GM19438 (cell line): ENCODE measurements at regions not wholly inside any gene's neighbourhood (a gene's known extent, or its start where the extent isn't known, plus 50 kb on each side); places are given as distances from the start of the nearest gene placed in this dataset.
A peak's percentile ranks its signal among the peaks of the same experiment; 100 is the strongest.
"Not testable (repeated sequence)": the region's sequence is repeated elsewhere in the genome, so short reads cannot be mapped to it uniquely, and the experiment has no call there.

Source experiments
- ATAC-seq: cut with Tn5 transposase; IDR thresholded peaks from one replicate; pipeline ENCODE4 v1.9.1; 2021; ENCODE audit warnings: low read depth; ENCODE audit not compliant: unreplicated experiment

GRCh38 chr7:142478479-142479220, 220.8 kb upstream of the PRSS58 start:
- ATAC-seq = peak; percentile 75

DNA sequence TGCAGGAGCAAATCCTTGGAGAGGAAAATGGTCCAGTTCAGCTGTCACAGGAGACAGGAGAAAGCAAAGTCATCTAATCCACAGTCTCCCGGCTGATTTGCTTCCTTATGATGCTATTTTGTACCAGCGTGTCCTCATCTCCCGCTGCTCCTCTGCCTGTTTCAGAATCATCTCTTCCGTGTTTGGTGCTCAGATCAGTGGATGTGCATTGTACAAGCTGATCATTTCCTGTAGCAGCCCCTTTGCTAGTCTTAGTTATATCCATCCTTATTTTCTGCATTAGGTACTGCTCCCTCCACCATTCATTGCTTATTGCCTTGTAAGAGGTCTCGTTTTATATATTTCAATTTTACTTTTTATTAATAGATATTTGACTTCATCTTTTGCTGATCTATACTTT, 219.9 kb upstream of the PRSS58 start:
- not testable (repeated sequence) for ATAC-seq

GRCh38 chr7:142477079-142477651, 219.3 kb upstream of the PRSS58 start:
- no peak for ATAC-seq

- ATAC-seq = no peak
Measured at GRCh38 chr7:142476077-142476476, 218.2 kb upstream of the PRSS58 start.

- no peak for ATAC-seq
Measured at GRCh38 chr7:142471820-142472219, 214.0 kb upstream of the PRSS58 start.

- ATAC-seq = no peak
Measured at GRCh38 chr7:142470544-142470830, 212.6 kb upstream of the PRSS58 start.

DNA sequence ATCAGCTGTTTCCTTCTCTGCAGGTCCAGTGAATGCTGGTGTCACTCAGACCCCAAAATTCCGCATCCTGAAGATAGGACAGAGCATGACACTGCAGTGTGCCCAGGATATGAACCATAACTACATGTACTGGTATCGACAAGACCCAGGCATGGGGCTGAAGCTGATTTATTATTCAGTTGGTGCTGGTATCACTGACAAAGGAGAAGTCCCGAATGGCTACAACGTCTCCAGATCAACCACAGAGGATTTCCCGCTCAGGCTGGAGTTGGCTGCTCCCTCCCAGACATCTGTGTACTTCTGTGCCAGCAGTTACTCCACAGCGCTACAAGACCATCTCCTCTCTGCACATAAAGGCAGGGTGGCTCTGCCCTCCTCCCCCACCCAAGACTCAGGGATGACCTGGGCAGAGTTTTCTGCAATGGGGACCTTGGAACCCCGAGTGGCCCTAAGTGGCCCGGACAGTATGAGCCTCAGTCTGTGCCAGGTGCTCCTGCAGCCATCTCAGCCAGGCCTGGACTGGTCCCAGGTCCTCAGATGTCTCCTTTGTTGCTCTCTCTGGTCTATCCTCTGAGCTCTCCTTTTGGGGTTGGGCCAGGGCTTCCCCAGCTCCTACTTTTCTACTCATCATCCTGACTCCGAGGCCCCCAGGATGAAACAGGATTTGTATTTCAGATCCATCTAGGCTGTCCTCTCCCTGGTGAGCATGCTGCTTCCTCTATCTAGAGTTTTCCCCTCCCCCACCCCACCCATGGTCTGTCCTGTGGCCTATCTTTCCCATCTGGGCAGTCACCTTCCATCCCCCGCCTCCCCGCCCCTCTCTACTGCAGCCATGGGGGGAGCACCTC, 212.1 kb upstream of the PRSS58 start:
- no peak for ATAC-seq

GRCh38 chr7:142468871-142469665, 211.2 kb upstream of the PRSS58 start:
- no peak for ATAC-seq

DNA sequence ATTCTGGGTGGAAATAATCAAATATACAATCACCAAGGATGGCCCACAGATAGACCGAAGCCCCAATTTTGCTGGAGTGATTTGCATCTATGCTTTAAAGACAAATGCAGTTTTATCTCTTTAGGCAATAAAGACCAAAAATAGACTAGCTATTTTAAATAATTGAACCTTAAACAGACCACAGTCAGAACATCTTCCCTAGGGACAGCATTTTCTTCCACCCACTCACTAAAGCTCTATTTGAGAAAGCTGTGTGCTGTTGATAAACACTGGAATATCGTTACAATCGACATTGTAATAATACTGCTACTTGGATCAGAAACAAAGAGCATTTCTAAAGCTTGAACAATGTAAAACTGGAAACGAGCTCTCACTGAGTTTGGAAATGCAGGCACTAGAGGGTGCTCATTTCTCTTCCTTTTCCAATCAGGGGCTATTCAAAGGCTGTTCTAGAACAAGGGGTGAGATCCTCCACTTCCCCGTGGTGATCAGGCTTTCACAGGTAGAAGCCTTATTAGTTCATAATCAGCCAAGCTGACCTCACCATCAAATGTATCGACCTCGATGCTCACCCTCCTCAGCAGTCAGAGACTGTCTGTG, 209.3 kb upstream of the PRSS58 start:
- not testable (repeated sequence) for ATAC-seq

DNA sequence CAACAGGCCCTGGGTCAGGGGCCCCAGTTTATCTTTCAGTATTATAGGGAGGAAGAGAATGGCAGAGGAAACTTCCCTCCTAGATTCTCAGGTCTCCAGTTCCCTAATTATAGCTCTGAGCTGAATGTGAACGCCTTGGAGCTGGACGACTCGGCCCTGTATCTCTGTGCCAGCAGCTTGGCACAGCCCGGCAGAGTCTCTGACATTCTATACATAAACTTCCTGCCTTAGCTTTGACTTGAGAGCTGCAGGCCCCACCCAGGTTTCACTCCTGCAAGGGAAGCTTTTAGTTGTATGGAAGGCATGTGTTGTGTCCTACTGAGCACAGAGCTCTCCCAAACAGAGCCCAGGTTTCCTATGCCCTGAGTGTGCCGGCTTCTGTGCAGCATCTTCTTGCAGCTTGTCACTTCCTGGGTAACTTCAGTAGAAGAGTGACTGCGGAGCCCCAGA, 205.6 kb upstream of the PRSS58 start:
- peak; percentile 62 for ATAC-seq

- ATAC-seq = no peak
Measured at GRCh38 chr7:142461437-142461836, 203.6 kb upstream of the PRSS58 start.

DNA sequence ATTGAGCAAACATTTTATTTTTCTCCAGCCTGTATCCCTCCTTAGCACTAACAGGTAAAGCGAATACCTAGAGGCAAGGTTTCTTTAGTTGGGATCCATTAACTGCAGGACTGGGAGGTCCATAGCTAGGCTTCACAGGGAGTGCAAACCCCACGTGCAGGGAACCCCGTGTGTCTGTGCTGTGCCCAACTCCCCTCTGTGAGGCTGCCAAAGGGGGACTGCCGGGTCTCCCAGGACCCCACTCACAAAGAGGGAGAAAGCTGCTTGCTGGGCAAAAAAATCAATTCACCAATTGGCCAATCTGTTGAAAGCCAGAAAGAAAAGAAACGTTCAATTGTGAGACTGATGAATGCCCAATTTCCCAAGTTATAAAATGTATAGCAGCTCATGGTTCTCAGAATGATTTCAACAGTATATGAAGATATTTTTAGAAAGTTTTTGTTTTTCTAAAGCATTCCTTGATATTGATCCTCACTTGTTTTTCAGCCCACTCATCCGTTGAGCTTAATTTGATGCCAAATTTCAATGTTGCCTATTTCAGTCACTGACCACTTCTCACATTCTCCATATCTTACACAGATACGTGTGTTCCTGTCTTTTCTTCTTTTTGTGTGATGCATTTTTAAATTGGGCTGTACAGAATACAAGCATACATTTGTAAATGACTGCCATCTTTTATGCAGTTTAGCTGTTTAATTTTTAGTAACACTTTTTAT, 202.7 kb upstream of the PRSS58 start:
- no peak for ATAC-seq

DNA sequence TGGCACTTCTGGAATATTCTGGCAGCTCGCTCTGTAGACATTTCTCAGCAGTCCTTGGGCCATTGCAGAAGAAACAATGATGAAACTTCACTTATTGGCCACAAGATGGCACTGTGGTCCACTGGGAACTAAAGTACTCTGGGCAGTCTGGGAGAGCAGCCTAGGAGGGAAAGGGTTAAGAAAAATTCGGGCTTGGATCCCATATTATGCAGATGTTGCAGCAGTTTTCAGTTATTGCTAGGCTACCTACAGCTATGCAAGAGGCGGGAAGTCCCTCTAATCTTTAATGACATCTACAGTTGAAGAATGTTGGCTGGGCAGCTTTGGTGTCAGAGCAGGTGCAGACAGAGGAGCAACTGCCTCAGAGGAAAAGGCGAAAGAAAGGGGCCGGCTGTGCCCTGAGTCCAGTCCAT, 201.7 kb upstream of the PRSS58 start:
- ATAC-seq = peak; percentile 70

DNA sequence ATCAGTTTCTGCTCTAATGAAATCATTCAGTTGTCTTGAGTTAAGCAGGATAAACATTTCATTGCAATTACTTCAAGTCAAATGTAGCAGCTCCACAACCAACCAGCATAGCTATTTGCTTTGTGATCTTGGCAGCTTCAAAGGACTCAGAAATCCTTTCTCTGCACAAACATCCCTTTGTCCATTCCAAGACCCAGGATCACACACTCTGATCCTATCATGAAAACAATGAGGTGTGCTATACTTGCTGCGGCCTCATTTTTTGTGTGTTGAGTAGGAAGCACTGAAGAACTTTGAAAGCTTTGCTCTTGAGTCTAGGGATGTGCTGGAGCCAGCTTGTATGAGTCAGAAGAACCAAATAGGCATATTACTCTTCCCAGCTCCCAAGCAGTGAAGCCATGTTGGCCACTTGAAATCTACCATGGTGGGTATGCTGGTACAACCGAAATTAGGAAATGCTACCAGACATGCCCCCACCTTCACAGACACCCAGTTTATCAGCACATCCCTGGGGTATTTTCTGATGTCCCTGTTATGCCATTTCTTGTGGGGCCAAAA, 199.4 kb upstream of the PRSS58 start:
- no peak for ATAC-seq

GRCh38 chr7:142455392-142455791, 197.5 kb upstream of the PRSS58 start:
- ATAC-seq = no peak

DNA sequence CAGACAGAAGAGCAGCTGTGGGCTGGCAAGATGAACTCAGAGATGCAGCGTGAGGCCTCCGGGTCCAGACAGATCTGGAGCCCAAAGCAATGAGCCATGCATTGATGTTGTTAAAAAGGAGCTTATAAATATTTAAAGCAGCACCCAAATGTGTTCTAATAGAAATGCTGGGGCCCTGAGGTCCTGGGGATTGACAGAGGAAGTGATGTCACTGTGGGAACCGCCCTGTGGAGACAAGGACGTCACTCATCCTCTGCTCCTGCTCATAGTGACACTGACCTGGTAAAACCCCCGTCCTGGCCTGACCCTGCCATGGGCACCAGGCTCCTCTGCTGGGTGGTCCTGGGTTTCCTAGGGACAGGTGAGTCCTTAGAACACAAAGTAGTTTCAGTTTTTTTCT, 197.0 kb upstream of the PRSS58 start:
- ATAC-seq = no peak

- ATAC-seq = no peak
Measured at GRCh38 chr7:142452791-142453190, 194.9 kb upstream of the PRSS58 start.

- no peak for ATAC-seq
Measured at GRCh38 chr7:142451817-142452216, 194.0 kb upstream of the PRSS58 start.

- no peak for ATAC-seq
Measured at GRCh38 chr7:142451296-142451695, 193.4 kb upstream of the PRSS58 start.

- no peak for ATAC-seq
Measured at GRCh38 chr7:142450695-142451094, 192.8 kb upstream of the PRSS58 start.
